Mucosa of descending colon (tissue), 3 donors: ENCODE measurements at regions not wholly inside any gene's neighbourhood (a gene's known extent, or its start where the extent isn't known, plus 50 kb on each side); places are given as distances from the start of the nearest gene placed in this dataset.
"Not testable (repeated sequence)": the region's sequence is repeated elsewhere in the genome, so short reads cannot be mapped to it uniquely, and the experiment has no call there.

Experiments
- ATAC-seq: fragments of 200-7000 bp; cut with Tn5 transposase; one replicate; pipeline ENCODE4 v1.9.1; 2020; ENCODE audit warnings: mild to moderate bottlenecking, moderate library complexity
- DNase-seq, 3 donors: peaks; one replicate each; pipeline ENCODE4 v3.0.0-alpha.2; 2020
- H3K36me3 ChIP-seq: fragments of 200-600 bp; one replicate; pipeline ENCODE4 v1.8.0; 2021; ENCODE audit warnings: low read depth, mild to moderate bottlenecking
- H3K4me1 ChIP-seq: fragments of 200-600 bp; one replicate; pipeline ENCODE4 v1.8.0; 2021; ENCODE audit warnings: low read depth, mild to moderate bottlenecking
- H3K4me3 ChIP-seq: fragments of 200-600 bp; one replicate; pipeline ENCODE4 v1.8.0; 2021; ENCODE audit warnings: mild to moderate bottlenecking
- H3K9me3 ChIP-seq: fragments of 200-600 bp; one replicate; pipeline ENCODE4 v1.8.0; 2021; ENCODE audit warnings: mild to moderate bottlenecking
- intact Hi-C, 2 donors: fragments of 100-400 bp; cut with DNase I in 1 of 2; cut with micrococcal nuclease in 1 of 2; formaldehyde crosslinking; loops; one replicate each; pipeline versions ENCODE4 v1.11.0 to v1.11.1; 2022; cut with DNase I, micrococcal nuclease
- TF ChIP-seq, protein P1 (sequence below): fragments of 200-600 bp; IDR thresholded peaks from one replicate; pipeline ENCODE4 v1.8.0; 2022; ENCODE audit warnings: antibody characterized with exemption, mild to moderate bottlenecking
- donor health status: DM: no; HTN: no; CAD: no; lungs with moderate emphysema.
- donor health status: DM: no; HTN: no; CAD: no.
- donor health status: DM: no; HTN: yes; CAD: no.

DNA sequence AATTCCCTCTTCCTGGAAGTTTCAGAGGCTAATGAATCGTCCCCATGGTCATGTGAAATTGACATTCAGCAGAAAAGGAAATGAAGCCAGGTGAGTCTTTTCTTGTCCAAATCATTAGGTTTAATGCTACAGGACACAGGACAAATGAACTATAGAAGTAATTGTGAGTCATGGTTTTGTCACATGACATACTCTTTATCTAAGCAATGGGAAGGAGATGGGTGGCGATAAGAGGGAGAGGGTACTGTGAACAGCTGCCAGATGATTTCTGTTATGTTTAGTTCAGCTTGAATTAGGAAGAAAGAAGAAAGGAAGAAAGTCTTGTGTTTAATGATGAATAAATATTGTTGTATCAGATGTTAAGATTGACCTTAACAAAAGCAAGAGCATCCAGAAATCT lies 515.4 kb upstream of the ZNF717 start:
- TF ChIP-seq, protein P1, sequence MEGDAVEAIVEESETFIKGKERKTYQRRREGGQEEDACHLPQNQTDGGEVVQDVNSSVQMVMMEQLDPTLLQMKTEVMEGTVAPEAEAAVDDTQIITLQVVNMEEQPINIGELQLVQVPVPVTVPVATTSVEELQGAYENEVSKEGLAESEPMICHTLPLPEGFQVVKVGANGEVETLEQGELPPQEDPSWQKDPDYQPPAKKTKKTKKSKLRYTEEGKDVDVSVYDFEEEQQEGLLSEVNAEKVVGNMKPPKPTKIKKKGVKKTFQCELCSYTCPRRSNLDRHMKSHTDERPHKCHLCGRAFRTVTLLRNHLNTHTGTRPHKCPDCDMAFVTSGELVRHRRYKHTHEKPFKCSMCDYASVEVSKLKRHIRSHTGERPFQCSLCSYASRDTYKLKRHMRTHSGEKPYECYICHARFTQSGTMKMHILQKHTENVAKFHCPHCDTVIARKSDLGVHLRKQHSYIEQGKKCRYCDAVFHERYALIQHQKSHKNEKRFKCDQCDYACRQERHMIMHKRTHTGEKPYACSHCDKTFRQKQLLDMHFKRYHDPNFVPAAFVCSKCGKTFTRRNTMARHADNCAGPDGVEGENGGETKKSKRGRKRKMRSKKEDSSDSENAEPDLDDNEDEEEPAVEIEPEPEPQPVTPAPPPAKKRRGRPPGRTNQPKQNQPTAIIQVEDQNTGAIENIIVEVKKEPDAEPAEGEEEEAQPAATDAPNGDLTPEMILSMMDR, result no peak
- no peaks in the 10 kb centered on the region for H3K36me3 ChIP-seq
- intact Hi-C loops, result no loop called here
- DNase-seq (no peak), ATAC-seq (no peak)
- H3K4me3 ChIP-seq, result no peak overlapping the region
- no peaks in the 10 kb centered on the region for H3K4me1 ChIP-seq
- H3K9me3 ChIP-seq, result peaks cover 6% of the 10 kb centered on the region

DNA sequence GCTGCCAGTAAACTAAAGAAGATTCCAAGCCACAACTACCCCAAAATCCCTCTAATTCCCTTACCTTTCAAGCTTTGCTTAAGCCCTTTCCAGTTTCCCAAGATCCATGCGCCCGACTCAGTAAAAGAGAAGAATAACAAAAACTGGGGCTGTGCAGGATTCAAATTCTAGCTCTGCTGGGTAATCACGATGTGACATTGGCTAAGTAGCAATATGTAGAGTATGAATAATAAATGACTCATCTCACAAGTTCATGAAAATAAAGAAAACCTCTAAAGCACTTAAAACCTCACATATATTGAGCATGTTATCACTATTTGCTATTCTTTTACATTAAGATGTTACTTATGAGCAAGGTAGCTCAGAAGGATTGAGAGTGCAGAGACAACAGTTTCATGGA lies 522.2 kb upstream of the ZNF717 start:
- no peaks in the 10 kb centered on the region for H3K4me1 ChIP-seq
- TF ChIP-seq, protein P1, result no peak
- intact Hi-C loops, result no loop called here
- H3K4me3 ChIP-seq, result no peak overlapping the region
- no peak for ATAC-seq
- no peak for DNase-seq
- H3K36me3 ChIP-seq, result no peaks in the 10 kb centered on the region
- H3K9me3 ChIP-seq, result no peaks in the 10 kb centered on the region

DNA sequence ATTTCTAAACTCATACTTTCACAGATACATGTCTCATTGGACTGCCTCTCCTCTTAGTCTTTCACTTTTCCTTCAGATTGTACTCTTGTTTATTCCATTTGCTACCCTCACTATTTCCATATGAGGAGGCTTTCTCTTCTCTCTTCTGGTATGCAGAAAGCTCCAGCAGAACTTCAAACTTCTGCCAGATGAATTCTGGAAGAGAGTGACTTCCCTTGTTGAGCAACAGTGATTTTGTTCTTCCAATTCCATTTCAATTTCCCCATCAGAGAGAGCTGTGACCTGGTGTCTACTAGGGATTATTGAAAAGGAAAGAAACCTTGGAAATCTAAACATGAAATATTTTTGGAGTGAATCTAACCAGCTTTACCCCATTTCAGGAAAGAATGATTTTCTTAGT lies 523.2 kb upstream of the ZNF717 start:
- DNase-seq (no peak), ATAC-seq (no peak)
- no peaks in the 10 kb centered on the region for H3K9me3 ChIP-seq
- intact Hi-C loops, result no loop called here
- H3K4me3 ChIP-seq, result no peak overlapping the region
- H3K36me3 ChIP-seq, result no peaks in the 10 kb centered on the region
- no peaks in the 10 kb centered on the region for H3K4me1 ChIP-seq
- TF ChIP-seq, protein P1, result no peak

DNA sequence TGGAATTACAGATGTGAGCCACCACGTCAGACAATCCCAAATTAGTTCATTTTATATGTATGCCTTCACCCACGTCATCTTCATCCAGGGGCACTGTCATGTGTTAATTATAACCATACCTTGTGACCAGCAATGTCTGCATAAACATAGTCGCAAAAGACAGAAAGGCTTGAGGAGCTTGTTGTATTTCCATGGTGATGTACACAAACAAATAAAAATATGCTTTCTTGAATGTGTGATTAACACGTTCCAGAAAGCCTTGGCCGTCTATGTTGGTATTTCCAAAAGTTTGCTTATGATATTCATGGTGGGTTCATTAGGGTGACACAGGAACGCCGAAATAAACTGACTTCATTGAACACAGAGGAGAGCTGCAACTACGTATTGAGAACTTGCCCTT lies 524.7 kb upstream of the ZNF717 start:
- DNase-seq, result no peak
- ATAC-seq, result no peak
- TF ChIP-seq, protein P1, result no peak
- Histone ChIP-seq H3K4me1 (no peaks in the 10 kb centered on the region), H3K4me3 (no peak overlapping the region), H3K36me3 (no peaks in the 10 kb centered on the region), H3K9me3 (no peaks in the 10 kb centered on the region)
- intact Hi-C loops, result no loop called here

DNA sequence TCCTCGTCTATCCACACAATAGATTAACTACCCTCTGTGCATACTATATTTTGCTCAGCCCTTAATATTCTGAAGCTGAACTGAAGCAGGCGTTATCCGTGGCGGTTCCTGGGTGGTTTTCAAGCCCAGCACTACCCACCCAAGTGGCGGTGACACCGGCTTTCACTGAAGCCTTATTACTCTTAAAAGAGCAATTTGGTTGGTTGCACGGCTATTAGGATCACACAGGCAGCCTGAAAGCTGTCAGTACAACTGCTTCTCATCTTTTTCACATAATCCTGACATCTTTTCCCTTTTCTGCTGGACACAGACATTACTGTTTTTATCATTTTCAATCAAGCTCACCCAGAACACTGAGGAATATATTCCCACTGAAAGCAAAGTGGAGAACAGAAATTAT lies 525.3 kb upstream of the ZNF717 start:
- no peaks in the 10 kb centered on the region for H3K36me3 ChIP-seq
- H3K9me3 ChIP-seq, result no peaks in the 10 kb centered on the region
- H3K4me1 ChIP-seq, result no peaks in the 10 kb centered on the region
- TF ChIP-seq, protein P1, result no peak
- ATAC-seq (no peak), DNase-seq (no peak)
- no peak overlapping the region for H3K4me3 ChIP-seq
- intact Hi-C loops, result no loop called here

DNA sequence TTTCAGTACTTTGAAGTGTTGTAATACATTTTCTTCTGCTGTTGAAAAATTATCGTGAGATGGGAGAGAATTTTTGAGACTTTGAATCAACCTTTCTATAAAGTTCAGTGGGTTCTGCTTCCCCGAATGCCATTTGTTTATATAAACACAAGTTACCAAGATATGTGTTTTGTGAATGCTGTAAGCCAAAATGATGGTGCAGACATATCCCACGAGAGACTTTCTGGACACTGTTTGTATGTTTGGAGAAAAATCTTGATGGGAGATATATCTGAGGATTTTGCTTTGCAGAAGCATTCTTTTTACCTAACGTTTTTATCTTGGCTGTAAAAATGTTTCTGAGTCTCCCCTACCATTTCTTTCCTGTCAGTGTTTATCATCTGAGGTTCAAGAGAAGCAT lies 526.6 kb upstream of the ZNF717 start:
- ATAC-seq (no peak), DNase-seq (no peak)
- TF ChIP-seq, protein P1, result no peak
- no peaks in the 10 kb centered on the region for H3K36me3 ChIP-seq
- H3K4me1 ChIP-seq, result no peaks in the 10 kb centered on the region
- H3K9me3 ChIP-seq, result peaks cover 12% of the 10 kb centered on the region
- no peak overlapping the region for H3K4me3 ChIP-seq
- intact Hi-C loops, result no loop called here

DNA sequence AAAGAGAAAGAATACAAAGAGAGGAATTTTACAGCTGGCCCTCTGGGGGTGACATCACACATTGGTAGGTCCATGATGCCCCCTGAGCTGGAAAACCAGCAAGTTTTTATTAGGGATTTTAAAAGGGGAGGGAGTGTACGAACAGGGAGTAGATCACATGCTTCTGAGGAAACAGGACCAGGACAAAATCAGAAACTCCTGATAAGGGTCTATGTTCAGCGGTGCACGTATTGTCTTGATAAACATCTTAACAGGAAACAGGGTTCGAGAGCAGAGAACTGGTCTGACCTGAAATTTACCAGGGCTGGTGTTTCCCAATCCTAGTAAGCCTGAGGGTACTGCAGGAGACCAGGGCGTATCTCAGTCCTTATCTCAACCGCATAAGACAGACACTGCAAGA lies 530.6 kb upstream of the ZNF717 start:
- H3K36me3 ChIP-seq, H3K4me1 ChIP-seq, DNase-seq, ATAC-seq, intact Hi-C loops, H3K4me3 ChIP-seq: not testable (repeated sequence)
- peaks cover 14% of the 10 kb centered on the region for H3K9me3 ChIP-seq
